ENCODE measurements at regions not wholly inside any gene's neighbourhood (a gene's known extent, or its start where the extent isn't known, plus 50 kb on each side); places are given as distances from the start of the nearest gene placed in this dataset.
A peak's percentile ranks its signal among the peaks of the same experiment; 100 is the strongest.

- intact Hi-C loops (cut with DNase I), result no loop called here
- no peak for DNase-seq
Measured at GRCh38 chr6:139625081-139625939, 250.9 kb upstream of the CITED2 start.

- DNase-seq, result no peak
- intact Hi-C loops (cut with DNase I), result no loop called here
Measured at GRCh38 chr6:139623372-139623771, 248.9 kb upstream of the CITED2 start.

- intact Hi-C loops (cut with DNase I), result no loop called here
- no peak for DNase-seq
Measured at GRCh38 chr6:139613496-139613895, 239.0 kb upstream of the CITED2 start.

GRCh38 chr6:139612135-139612465, 237.7 kb upstream of the CITED2 start:
- DNase-seq, result no peak
- intact Hi-C loops (cut with DNase I), result no loop called here

- intact Hi-C loops (cut with DNase I), result no loop called here
Measured at GRCh38 chr6:139611327-139612134, 237.1 kb upstream of the CITED2 start.

GRCh38 chr6:139608466-139609261, 234.2 kb upstream of the CITED2 start:
- intact Hi-C loops (cut with DNase I), result no loop called here
- no peak for DNase-seq

More at GRCh38 chr6:139611327-139612134, 237.1 kb upstream of the CITED2 start:
- no peak for DNase-seq

GRCh38 chr6:139605350-139605749, 230.9 kb upstream of the CITED2 start:
- intact Hi-C loops (cut with DNase I), result no loop called here
- no peak for DNase-seq

GRCh38 chr6:139603581-139603980, 229.1 kb upstream of the CITED2 start:
- DNase-seq, result no peak
- intact Hi-C loops (cut with DNase I), result no loop called here

- intact Hi-C loops (cut with DNase I), result no loop called here
- DNase-seq, result no peak
Measured at GRCh38 chr6:139602577-139602976, 228.1 kb upstream of the CITED2 start.

- no peak for DNase-seq
- intact Hi-C loops (cut with DNase I), result no loop called here
Measured at GRCh38 chr6:139600919-139601475, 226.5 kb upstream of the CITED2 start.

GRCh38 chr6:139600343-139600742, 225.9 kb upstream of the CITED2 start:
- no peak for DNase-seq
- intact Hi-C loops (cut with DNase I), result no loop called here

GRCh38 chr6:139597771-139598755, 223.6 kb upstream of the CITED2 start:
- peak in 9 of 10 donors; percentile 29 to 90 (median 54) for DNase-seq
- intact Hi-C loops (cut with DNase I), result no loop called here

- no peak for DNase-seq
- intact Hi-C loops (cut with DNase I), result no loop called here
Measured at GRCh38 chr6:139597087-139597763, 222.8 kb upstream of the CITED2 start.

- no peak for DNase-seq
- intact Hi-C loops (cut with DNase I), result no loop called here
Measured at GRCh38 chr6:139595183-139595582, 220.7 kb upstream of the CITED2 start.

- DNase-seq, result no peak
- intact Hi-C loops (cut with DNase I), result no loop called here
Measured at GRCh38 chr6:139594333-139594965, 220.0 kb upstream of the CITED2 start.

- intact Hi-C loops (cut with DNase I), result no loop called here
- DNase-seq, result no peak
Measured at GRCh38 chr6:139593081-139593480, 218.6 kb upstream of the CITED2 start.

GRCh38 chr6:139592011-139592410, 217.6 kb upstream of the CITED2 start:
- DNase-seq, result no peak
- intact Hi-C loops (cut with DNase I), result no loop called here

GRCh38 chr6:139591075-139591865, 216.8 kb upstream of the CITED2 start:
- intact Hi-C loops (cut with DNase I), result no loop called here
- no peak for DNase-seq

Data from posterior cingulate gyrus (tissue), 11 donors.